ENCODE measurements at regions not wholly inside any gene's neighbourhood (a gene's known extent, or its start where the extent isn't known, plus 50 kb on each side); places are given as distances from the start of the nearest gene placed in this dataset.

DNA sequence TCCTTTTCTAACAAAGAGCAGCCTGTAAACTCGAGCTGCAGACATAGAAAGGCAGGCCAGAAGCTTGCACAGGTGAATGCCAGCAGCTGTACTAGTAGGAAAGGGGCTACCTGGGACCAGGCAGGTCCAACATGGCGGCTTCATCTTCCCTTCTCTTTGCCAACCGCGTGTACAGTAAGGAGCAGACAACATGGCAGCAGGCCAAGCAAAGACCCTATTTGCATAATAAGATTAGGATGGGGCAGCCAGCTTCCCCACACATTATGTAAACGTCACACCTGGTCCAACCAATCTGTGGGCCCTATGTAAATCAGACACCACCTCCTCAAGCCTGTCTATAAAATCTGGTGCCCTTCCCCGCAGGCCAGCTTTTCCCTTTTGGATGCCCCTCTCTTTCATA is 1186.5 kb upstream of the AUTS2 start:
- TF ChIP-seq, protein P1, sequence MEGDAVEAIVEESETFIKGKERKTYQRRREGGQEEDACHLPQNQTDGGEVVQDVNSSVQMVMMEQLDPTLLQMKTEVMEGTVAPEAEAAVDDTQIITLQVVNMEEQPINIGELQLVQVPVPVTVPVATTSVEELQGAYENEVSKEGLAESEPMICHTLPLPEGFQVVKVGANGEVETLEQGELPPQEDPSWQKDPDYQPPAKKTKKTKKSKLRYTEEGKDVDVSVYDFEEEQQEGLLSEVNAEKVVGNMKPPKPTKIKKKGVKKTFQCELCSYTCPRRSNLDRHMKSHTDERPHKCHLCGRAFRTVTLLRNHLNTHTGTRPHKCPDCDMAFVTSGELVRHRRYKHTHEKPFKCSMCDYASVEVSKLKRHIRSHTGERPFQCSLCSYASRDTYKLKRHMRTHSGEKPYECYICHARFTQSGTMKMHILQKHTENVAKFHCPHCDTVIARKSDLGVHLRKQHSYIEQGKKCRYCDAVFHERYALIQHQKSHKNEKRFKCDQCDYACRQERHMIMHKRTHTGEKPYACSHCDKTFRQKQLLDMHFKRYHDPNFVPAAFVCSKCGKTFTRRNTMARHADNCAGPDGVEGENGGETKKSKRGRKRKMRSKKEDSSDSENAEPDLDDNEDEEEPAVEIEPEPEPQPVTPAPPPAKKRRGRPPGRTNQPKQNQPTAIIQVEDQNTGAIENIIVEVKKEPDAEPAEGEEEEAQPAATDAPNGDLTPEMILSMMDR (conservative IDR thresholded peaks at IDR 0.05; ENCODE audit: low read length): no peak
- no peak for TF ChIP-seq EZH2phosphoT487 (IDR thresholded peaks at IDR 0.05; ENCODE audit: borderline replicate concordance)
